ENCODE measurements at regions not wholly inside any gene's neighbourhood (a gene's known extent, or its start where the extent isn't known, plus 50 kb on each side); places are given as distances from the start of the nearest gene placed in this dataset.

GRCh38 chr1:239268007-239268406 is 118.4 kb upstream of the CHRM3 start:
- no peak for TF ChIP-seq CTCF (IDR thresholded peaks at IDR 0.05; ENCODE audit: insufficient read depth, low read length, poor library complexity, severe bottlenecking)
- DNase-seq (ENCODE audit: low read depth), result no peak
- no peaks in the 10 kb centered on the region for H3K27me3 ChIP-seq (ENCODE audit: control insufficient read depth, insufficient read depth, low read length)
- no peaks in the 10 kb centered on the region for H3K36me3 ChIP-seq (ENCODE audit: control insufficient read depth, insufficient read depth, low read length)
- H3K4me3 ChIP-seq (ENCODE audit: low read depth, low read length), result no peak overlapping the region

- DNase-seq (ENCODE audit: low read depth), result no peak
- Histone ChIP-seq H3K4me3 (ENCODE audit: low read depth, low read length) (no peak overlapping the region), H3K36me3 (ENCODE audit: control insufficient read depth, insufficient read depth, low read length) (no peaks in the 10 kb centered on the region), H3K27me3 (ENCODE audit: control insufficient read depth, insufficient read depth, low read length) (no peaks in the 10 kb centered on the region)
- no peak for TF ChIP-seq CTCF (IDR thresholded peaks at IDR 0.05; ENCODE audit: insufficient read depth, low read length, poor library complexity, severe bottlenecking)
These were observed 122.6 kb upstream of the CHRM3 start for GRCh38 chr1:239263801-239264200.

GRCh38 chr1:239262538-239262937 is 123.8 kb upstream of the CHRM3 start:
- no peaks in the 10 kb centered on the region for H3K27me3 ChIP-seq (ENCODE audit: control insufficient read depth, insufficient read depth, low read length)
- TF ChIP-seq CTCF (IDR thresholded peaks at IDR 0.05; ENCODE audit: insufficient read depth, low read length, poor library complexity, severe bottlenecking), result no peak
- no peaks in the 10 kb centered on the region for H3K36me3 ChIP-seq (ENCODE audit: control insufficient read depth, insufficient read depth, low read length)
- H3K4me3 ChIP-seq (ENCODE audit: low read depth, low read length), result no peak overlapping the region
- no peak for DNase-seq (ENCODE audit: low read depth)

GRCh38 chr1:239261521-239261920 is 124.8 kb upstream of the CHRM3 start:
- no peak overlapping the region for H3K4me3 ChIP-seq (ENCODE audit: low read depth, low read length)
- no peak for DNase-seq (ENCODE audit: low read depth)
- H3K27me3 ChIP-seq (ENCODE audit: control insufficient read depth, insufficient read depth, low read length), result no peaks in the 10 kb centered on the region
- TF ChIP-seq CTCF (IDR thresholded peaks at IDR 0.05; ENCODE audit: insufficient read depth, low read length, poor library complexity, severe bottlenecking), result no peak
- H3K36me3 ChIP-seq (ENCODE audit: control insufficient read depth, insufficient read depth, low read length), result no peaks in the 10 kb centered on the region

- no peak for TF ChIP-seq CTCF (IDR thresholded peaks at IDR 0.05; ENCODE audit: insufficient read depth, low read length, poor library complexity, severe bottlenecking)
- H3K36me3 ChIP-seq (ENCODE audit: control insufficient read depth, insufficient read depth, low read length), result no peaks in the 10 kb centered on the region
- H3K27me3 ChIP-seq (ENCODE audit: control insufficient read depth, insufficient read depth, low read length), result no peaks in the 10 kb centered on the region
- no peak overlapping the region for H3K4me3 ChIP-seq (ENCODE audit: low read depth, low read length)
- DNase-seq (ENCODE audit: low read depth), result no peak
These were observed 125.5 kb upstream of the CHRM3 start for GRCh38 chr1:239260842-239261241.

- DNase-seq (ENCODE audit: low read depth), result no peak
- H3K4me3 ChIP-seq (ENCODE audit: low read depth, low read length), result no peak overlapping the region
- H3K36me3 ChIP-seq (ENCODE audit: control insufficient read depth, insufficient read depth, low read length), result no peaks in the 10 kb centered on the region
- TF ChIP-seq CTCF (IDR thresholded peaks at IDR 0.05; ENCODE audit: insufficient read depth, low read length, poor library complexity, severe bottlenecking), result no peak
- H3K27me3 ChIP-seq (ENCODE audit: control insufficient read depth, insufficient read depth, low read length), result no peaks in the 10 kb centered on the region
These were observed 130.7 kb upstream of the CHRM3 start for GRCh38 chr1:239255628-239256160.

Data from kidney epithelial cell (primary cell).